ENCODE measurements at regions not wholly inside any gene's neighbourhood (a gene's known extent, or its start where the extent isn't known, plus 50 kb on each side); places are given as distances from the start of the nearest gene placed in this dataset.

DNA sequence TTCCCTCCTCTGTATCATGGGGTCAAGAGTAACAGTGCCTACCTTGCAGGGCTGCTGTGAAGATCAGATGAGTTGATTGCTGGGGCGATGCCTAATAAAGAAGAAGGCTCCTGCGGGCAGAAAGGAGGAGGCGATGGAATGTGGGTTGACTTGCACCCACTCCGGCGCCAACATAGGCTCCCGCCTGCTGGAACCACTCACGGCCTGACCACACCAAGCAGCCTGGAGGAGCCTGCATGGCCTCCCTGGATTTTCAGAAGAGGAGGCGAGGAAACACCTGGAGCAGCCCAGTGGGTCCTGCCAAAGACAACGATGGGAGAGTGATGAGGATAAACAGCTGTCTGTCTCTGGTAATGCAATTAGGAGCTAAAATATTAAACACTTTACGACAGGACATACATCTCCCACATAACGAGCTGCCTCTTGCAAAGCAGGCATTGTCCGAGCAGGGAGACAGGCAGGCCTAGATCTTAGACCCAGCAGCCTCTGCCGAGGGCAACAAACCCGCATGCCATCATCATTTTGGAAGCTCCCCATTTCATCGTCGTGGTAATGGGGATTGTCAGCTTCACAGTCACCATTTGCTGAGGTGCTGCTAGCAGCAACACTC is 302.9 kb upstream of the ZMIZ1 start:
- H3K9me3 ChIP-seq (ENCODE audit: insufficient read depth, low read depth, low read length): no peaks in the 10 kb centered on the region
- H3K4me3 ChIP-seq (ENCODE audit: low read length): no peak overlapping the region
- H3K9ac ChIP-seq (ENCODE audit: low read depth, low read length): no peak overlapping the region
- WGBS: 94% methylated on average over 16 of the region's 16 CpGs
- no peaks in the 10 kb centered on the region for H3K27me3 ChIP-seq (ENCODE audit: insufficient read depth, low read length)
- no peaks in the 10 kb centered on the region for H3K4me1 ChIP-seq (ENCODE audit: insufficient read depth, low read length)
- H3K27ac ChIP-seq (ENCODE audit: low read depth, low read length): no peak overlapping the region
- no peaks in the 10 kb centered on the region for H3K36me3 ChIP-seq (ENCODE audit: insufficient read depth, low read length)

DNA sequence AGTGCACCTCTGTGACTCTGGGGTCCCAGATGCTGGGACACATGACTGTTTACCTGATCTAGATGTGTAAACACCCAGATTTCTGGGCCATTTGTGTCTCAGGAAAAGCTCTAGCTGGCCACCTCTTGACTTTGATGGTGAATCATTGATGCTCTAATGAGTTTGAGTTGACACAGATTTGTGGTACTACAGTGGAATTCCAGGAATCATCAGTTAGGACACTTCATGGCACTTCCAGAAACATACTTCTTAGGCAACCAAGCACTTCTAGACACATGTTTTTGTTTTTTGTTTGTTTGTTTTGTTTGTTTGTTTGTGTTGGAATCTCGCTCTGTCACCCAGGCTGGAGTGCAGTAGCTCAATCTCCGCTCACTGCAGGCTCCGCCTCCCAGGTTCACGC is 302.2 kb upstream of the ZMIZ1 start:
- no peaks in the 10 kb centered on the region for H3K4me1 ChIP-seq (ENCODE audit: insufficient read depth, low read length)
- H3K27me3 ChIP-seq (ENCODE audit: insufficient read depth, low read length): no peaks in the 10 kb centered on the region
- no peak overlapping the region for H3K27ac ChIP-seq (ENCODE audit: low read depth, low read length)
- H3K9me3 ChIP-seq (ENCODE audit: insufficient read depth, low read depth, low read length): no peaks in the 10 kb centered on the region
- H3K4me3 ChIP-seq (ENCODE audit: low read length): no peak overlapping the region
- H3K9ac ChIP-seq (ENCODE audit: low read depth, low read length): no peak overlapping the region
- H3K36me3 ChIP-seq (ENCODE audit: insufficient read depth, low read length): no peaks in the 10 kb centered on the region
- WGBS: 91% methylated on average over 4 of the region's 4 CpGs

DNA sequence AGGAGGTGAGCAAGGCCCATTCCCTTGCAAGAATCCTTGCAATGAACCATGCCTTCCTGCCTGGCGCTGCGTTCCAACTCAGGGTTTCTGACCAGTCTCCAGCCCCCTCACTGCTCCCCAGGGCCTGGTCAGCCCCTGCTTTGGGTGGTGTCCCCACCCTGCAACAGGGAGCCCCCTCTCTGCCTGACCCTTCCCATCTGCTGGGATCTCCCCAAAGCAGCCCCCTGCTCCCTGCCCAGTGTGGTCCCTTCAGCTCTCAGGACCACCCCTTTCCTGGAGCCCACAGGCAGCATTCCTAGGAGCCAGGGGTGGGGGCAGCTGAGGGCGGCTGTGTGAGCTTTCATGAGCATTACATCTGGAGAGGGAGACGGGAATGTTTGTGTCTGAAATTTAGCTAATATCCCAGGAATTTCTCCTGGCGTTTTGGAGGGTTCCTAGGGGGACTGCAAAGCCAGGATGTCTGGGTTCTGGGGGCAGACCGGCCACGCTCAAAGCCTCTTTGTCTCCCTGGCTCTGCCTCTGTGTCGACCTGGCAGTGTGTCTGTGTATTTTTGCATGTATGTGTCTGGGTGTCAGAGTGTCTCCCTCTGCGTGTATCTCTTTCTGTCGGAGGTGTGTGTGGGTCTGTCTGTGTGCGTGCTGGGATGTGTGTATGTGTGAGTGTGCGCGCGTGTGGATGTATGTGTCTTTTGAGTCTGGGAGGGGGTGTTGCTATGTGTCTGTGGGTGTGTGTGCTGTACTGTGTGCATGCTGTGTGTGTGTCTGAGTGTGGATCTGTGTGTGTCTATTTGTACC is 300.5 kb upstream of the ZMIZ1 start:
- H3K27ac ChIP-seq (ENCODE audit: low read depth, low read length): no peak overlapping the region
- 87% methylated on average over 14 of the region's 14 CpGs for WGBS
- H3K4me3 ChIP-seq (ENCODE audit: low read length): no peak overlapping the region
- H3K9ac ChIP-seq (ENCODE audit: low read depth, low read length): no peak overlapping the region
- no peaks in the 10 kb centered on the region for H3K36me3 ChIP-seq (ENCODE audit: insufficient read depth, low read length)
- H3K27me3 ChIP-seq (ENCODE audit: insufficient read depth, low read length): no peaks in the 10 kb centered on the region
- no peaks in the 10 kb centered on the region for H3K4me1 ChIP-seq (ENCODE audit: insufficient read depth, low read length)
- H3K9me3 ChIP-seq (ENCODE audit: insufficient read depth, low read depth, low read length): no peaks in the 10 kb centered on the region

DNA sequence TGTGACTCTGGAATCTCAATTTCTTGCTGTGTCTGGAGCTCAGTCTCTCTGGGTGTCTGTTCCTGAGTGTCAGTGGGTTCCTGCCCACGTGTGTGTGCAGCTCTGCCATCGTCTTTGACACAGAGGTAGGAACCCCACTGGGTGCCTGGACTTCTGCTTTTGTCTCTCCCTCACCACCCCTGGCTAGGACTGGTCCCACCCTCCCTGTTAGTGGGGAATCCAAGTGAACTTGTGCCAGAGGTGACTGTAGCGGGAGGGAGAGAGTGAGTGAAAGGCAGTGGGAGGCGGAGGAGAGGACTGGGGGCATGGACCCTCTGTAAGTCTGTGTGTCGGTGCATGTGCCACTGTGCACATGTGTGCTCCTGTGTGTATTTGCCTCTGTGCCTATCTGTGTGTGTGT is 299.9 kb upstream of the ZMIZ1 start:
- H3K9ac ChIP-seq (ENCODE audit: low read depth, low read length): no peak overlapping the region
- no peak overlapping the region for H3K4me3 ChIP-seq (ENCODE audit: low read length)
- no peaks in the 10 kb centered on the region for H3K36me3 ChIP-seq (ENCODE audit: insufficient read depth, low read length)
- H3K27me3 ChIP-seq (ENCODE audit: insufficient read depth, low read length): no peaks in the 10 kb centered on the region
- 70% methylated on average over 4 of the region's 5 CpGs for WGBS
- no peaks in the 10 kb centered on the region for H3K9me3 ChIP-seq (ENCODE audit: insufficient read depth, low read depth, low read length)
- H3K4me1 ChIP-seq (ENCODE audit: insufficient read depth, low read length): no peaks in the 10 kb centered on the region
- H3K27ac ChIP-seq (ENCODE audit: low read depth, low read length): no peak overlapping the region

DNA sequence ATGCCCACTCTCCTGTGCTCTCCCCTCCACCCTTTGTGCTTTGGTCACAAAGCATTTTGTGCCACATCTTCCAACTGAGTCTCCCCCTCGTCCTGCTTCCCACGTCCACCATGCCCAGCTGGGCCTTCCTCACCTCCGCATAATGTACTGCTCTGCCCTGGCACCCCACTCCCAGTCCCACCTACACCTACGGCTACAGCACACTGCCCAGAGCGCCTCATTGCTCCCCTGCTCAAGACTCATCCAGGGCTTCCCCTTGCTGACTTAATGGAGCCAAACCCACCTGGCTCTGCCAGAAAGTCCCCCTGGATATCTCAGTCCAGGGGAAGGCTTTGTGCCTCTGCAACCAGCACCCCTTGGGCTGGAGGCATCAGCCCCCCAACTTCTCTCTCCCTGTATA is 299.2 kb upstream of the ZMIZ1 start:
- Histone ChIP-seq H3K27ac (ENCODE audit: low read depth, low read length) (no peak overlapping the region), H3K27me3 (ENCODE audit: insufficient read depth, low read length) (no peaks in the 10 kb centered on the region), H3K4me3 (ENCODE audit: low read length) (no peak overlapping the region), H3K4me1 (ENCODE audit: insufficient read depth, low read length) (no peaks in the 10 kb centered on the region), H3K9ac (ENCODE audit: low read depth, low read length) (no peak overlapping the region), H3K9me3 (ENCODE audit: insufficient read depth, low read depth, low read length) (no peaks in the 10 kb centered on the region), H3K36me3 (ENCODE audit: insufficient read depth, low read length) (no peaks in the 10 kb centered on the region)
- WGBS: 93% methylated on average over 5 of the region's 5 CpGs

DNA sequence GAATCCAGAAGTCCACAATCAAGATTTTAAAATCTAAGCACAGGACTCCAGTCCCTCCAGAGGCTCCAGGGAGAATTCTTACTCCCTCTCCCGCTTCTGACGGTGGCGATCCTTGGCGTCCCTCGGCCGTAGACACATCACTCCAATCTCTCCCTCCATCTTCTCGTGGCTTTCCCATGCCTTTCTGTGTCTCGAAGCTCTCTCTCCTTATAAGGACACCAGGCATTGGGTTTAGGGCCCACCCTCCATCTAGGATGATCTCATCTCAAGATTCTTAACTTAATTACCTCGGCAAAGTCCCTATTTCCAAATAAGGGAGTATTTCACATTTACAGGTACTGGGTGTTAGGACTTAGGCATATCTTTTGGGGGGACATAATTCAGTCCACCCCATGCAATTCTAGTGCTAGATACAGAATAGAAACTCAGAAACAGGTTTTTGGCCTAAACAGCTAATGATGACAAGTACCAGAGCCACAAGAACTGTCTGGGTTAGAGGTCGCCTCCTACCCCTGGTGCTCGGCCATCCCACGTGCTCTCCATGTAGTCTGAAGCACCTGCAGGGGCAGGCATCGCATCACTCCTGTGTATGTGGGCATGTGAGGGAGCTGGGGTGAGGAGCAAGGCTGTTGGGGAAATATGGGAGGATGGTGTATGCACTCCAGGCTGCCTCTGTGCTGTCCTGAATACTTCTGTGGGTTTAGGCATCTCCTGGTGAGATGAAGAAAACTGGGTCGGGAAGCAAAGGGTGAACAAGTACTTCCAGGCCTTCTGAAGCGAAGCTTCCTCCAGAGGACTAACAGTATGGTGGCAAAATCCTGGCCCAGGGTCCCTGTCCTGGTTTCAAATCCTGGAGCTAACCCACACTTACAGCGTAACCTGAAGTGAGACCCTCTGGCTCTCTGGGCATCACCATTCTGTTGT is 298.3 kb upstream of the ZMIZ1 start:
- H3K27me3 ChIP-seq (ENCODE audit: insufficient read depth, low read length): no peaks in the 10 kb centered on the region
- 92% methylated on average over 15 of the region's 16 CpGs for WGBS
- no peak overlapping the region for H3K9ac ChIP-seq (ENCODE audit: low read depth, low read length)
- H3K27ac ChIP-seq (ENCODE audit: low read depth, low read length): no peak overlapping the region
- no peaks in the 10 kb centered on the region for H3K4me1 ChIP-seq (ENCODE audit: insufficient read depth, low read length)
- no peaks in the 10 kb centered on the region for H3K36me3 ChIP-seq (ENCODE audit: insufficient read depth, low read length)
- no peaks in the 10 kb centered on the region for H3K9me3 ChIP-seq (ENCODE audit: insufficient read depth, low read depth, low read length)
- no peak overlapping the region for H3K4me3 ChIP-seq (ENCODE audit: low read length)

DNA sequence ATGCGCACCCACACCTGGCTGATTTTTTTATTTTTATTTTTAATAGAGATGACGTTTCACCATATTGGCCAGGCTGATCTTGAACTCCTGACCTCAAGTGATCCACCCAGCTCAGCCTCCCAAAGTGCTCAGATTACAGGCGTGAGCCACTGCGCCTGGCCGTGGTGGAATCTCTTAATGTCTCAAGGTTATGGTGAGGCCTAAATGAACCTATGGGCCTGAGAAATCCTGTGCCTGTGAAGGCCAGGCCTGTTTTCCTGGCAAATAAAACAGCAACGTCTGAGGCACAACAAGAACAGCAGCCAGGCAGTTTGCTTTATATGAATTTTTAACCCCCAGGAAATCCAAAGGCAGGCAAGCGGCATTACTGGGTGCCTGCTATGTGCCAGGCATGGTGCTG is 297.5 kb upstream of the ZMIZ1 start:
- H3K9me3 ChIP-seq (ENCODE audit: insufficient read depth, low read depth, low read length): no peaks in the 10 kb centered on the region
- 93% methylated on average over 7 of the region's 7 CpGs for WGBS
- no peaks in the 10 kb centered on the region for H3K36me3 ChIP-seq (ENCODE audit: insufficient read depth, low read length)
- no peaks in the 10 kb centered on the region for H3K4me1 ChIP-seq (ENCODE audit: insufficient read depth, low read length)
- H3K27ac ChIP-seq (ENCODE audit: low read depth, low read length): no peak overlapping the region
- no peak overlapping the region for H3K9ac ChIP-seq (ENCODE audit: low read depth, low read length)
- no peaks in the 10 kb centered on the region for H3K27me3 ChIP-seq (ENCODE audit: insufficient read depth, low read length)
- H3K4me3 ChIP-seq (ENCODE audit: low read length): no peak overlapping the region

DNA sequence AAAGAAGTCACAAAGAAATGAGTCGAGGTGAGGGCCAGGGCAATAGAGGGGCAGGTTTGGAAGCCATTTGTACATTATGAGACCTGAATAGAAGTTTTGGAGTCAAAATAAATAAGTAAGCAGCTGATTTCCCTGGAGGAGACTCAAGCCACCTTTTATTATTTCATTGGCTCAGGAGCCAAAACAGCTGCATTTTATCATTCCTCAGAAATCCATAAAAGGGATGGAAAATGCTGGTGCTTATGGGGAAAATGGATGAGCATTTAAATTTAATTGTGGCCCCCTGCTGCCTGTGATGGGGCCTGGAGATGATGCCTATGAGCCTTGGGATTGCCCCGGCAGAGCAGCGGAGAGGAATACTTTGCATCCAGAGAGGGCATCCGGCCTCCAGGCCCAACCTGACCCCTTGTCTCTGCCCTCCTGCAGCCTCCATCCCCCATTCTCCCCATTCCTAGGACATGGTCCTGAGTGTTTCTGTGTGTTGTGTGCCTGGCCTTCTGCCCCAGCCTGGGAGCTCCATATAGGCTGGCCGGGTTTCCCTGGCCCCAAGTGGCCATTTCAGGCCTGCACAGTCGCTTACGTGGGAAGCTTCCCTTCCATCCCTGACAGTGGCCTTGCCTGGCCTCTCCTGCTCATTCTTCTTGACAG is 296.8 kb upstream of the ZMIZ1 start:
- Histone ChIP-seq H3K4me3 (ENCODE audit: low read length) (no peak overlapping the region), H3K9ac (ENCODE audit: low read depth, low read length) (no peak overlapping the region), H3K9me3 (ENCODE audit: insufficient read depth, low read depth, low read length) (no peaks in the 10 kb centered on the region), H3K27ac (ENCODE audit: low read depth, low read length) (no peak overlapping the region), H3K4me1 (ENCODE audit: insufficient read depth, low read length) (no peaks in the 10 kb centered on the region), H3K36me3 (ENCODE audit: insufficient read depth, low read length) (no peaks in the 10 kb centered on the region), H3K27me3 (ENCODE audit: insufficient read depth, low read length) (no peaks in the 10 kb centered on the region)
- WGBS: 91% methylated on average over 7 of the region's 7 CpGs

DNA sequence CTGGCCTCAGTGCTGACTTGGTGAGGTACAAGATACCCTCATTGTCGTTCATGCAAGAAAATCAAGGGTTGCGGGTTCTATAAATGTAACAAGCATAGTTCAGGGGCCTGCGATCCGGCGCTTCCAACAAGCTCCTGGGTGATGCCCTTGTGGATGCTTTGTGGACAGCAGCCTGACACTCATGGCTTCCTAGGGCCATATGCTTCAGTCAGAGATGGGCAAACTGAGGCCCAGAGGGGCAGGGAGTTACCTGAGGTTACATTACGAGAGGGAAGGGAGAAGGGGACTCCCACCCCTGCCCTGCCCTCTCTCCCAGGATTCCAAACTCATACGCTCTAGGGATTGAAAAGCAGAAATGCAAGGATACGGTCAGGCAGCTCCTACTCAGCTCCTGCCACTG is 296.3 kb upstream of the ZMIZ1 start:
- Histone ChIP-seq H3K9me3 (ENCODE audit: insufficient read depth, low read depth, low read length) (no peaks in the 10 kb centered on the region), H3K9ac (ENCODE audit: low read depth, low read length) (no peak overlapping the region), H3K4me1 (ENCODE audit: insufficient read depth, low read length) (no peaks in the 10 kb centered on the region), H3K27me3 (ENCODE audit: insufficient read depth, low read length) (no peaks in the 10 kb centered on the region), H3K36me3 (ENCODE audit: insufficient read depth, low read length) (no peaks in the 10 kb centered on the region), H3K4me3 (ENCODE audit: low read length) (no peak overlapping the region), H3K27ac (ENCODE audit: low read depth, low read length) (no peak overlapping the region)
- WGBS: 94% methylated on average over 8 of the region's 8 CpGs

DNA sequence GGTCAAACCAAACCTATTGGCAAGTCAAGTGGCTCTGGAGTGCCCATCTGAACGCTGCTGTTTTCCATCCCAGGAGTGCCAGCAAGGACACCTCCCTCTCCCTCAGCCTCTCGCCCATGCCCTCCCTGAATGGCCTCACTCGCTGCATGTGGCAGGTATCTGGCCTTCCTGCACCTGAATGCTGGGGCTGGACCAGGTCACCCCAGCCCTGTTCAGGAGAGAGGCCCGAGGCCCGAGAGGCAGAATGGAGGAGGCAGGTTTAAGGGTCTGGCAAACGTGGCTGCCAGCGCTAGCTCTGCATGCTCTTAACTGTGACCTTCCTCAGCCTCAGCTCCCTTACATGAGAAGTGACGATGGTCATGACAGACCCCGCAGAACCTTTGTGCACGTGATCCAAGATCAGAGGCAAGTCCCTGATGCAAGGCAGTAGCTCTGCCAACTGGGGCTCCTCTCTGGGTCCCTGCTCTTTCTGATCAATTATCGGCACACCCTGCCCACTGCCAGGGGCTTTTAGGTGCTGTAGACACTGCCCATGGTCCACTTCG is 295.7 kb upstream of the ZMIZ1 start:
- 92% methylated on average over 12 of the region's 12 CpGs for WGBS
- Histone ChIP-seq H3K27me3 (ENCODE audit: insufficient read depth, low read length) (no peaks in the 10 kb centered on the region), H3K4me1 (ENCODE audit: insufficient read depth, low read length) (no peaks in the 10 kb centered on the region), H3K27ac (ENCODE audit: low read depth, low read length) (no peak overlapping the region), H3K9ac (ENCODE audit: low read depth, low read length) (no peak overlapping the region), H3K36me3 (ENCODE audit: insufficient read depth, low read length) (no peaks in the 10 kb centered on the region), H3K4me3 (ENCODE audit: low read length) (no peak overlapping the region), H3K9me3 (ENCODE audit: insufficient read depth, low read depth, low read length) (no peaks in the 10 kb centered on the region)

Measured in HUES64 (cell line).